ENCODE measurements at regions not wholly inside any gene's neighbourhood (a gene's known extent, or its start where the extent isn't known, plus 50 kb on each side); places are given as distances from the start of the nearest gene placed in this dataset.
A peak's percentile ranks its signal among the peaks of the same experiment; 100 is the strongest.
"Not testable (repeated sequence)": the region's sequence is repeated elsewhere in the genome, so short reads cannot be mapped to it uniquely, and the experiment has no call there.

DNA sequence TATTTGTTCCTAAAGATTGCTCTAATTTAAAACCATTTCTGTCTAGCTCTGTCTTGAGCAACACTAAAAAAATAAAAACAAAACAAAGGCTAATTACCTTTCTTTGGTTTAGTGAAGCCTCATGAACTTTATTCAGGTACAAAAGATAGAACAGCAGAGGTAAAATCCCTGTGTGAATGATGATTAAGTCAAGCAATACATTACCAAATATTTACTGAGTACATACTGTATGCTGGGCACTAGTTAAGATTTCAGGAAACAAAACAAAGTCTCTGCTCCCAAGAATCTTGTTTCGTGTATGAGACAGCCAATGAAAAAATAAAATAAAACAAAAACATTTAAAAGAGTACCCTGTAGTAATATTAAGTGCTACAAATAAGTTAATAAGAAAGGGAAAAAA, 257.5 kb downstream of the RND3 start:
- in situ Hi-C loops (cut with HindIII; ENCODE audit: low sequenced_read_pairs): no loop called here
- no peak for DNase-seq (ENCODE audit: low spot score)

DNA sequence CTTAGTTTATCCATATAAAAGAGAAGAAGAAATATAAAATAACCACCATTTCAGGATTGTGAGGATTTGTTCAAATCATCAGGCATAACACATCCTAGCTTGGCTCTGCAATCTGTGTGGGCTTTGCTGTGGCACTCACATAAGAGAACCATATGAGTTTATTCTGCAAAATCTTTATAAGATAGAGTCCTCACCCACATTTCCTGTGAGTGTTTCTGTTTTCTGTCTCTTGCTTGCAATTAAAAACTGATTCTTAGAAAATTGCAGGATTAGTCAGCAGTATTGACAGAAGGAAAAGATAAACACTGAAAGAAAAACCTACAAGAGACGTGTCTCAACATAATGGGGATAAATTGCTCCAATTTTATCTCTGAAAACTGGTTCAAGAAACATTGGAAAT, 258.5 kb downstream of the RND3 start:
- in situ Hi-C loops (cut with HindIII; ENCODE audit: low sequenced_read_pairs): no loop called here
- DNase-seq (ENCODE audit: low spot score): no peak

DNA sequence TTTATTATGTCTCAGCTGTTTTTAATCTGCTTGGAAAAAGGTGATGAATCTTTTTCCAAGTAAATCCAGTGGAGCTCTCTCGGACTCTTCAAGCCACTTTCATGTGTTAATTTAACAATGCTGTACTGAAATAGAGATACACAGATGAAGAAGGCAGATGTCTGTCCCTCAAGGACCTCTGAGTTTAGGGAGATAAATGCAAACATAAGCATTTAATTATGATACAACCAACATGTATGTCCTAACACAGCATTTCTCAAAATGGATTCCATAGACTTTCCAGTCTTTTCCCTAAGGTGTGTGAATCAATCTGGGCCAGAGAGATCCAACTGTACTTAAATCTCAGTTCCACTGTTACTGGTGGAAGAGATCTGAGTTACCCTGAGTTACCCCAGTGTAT, 262.4 kb downstream of the RND3 start:
- in situ Hi-C loops (cut with HindIII; ENCODE audit: low sequenced_read_pairs): no loop called here
- DNase-seq (ENCODE audit: low spot score): no peak

DNA sequence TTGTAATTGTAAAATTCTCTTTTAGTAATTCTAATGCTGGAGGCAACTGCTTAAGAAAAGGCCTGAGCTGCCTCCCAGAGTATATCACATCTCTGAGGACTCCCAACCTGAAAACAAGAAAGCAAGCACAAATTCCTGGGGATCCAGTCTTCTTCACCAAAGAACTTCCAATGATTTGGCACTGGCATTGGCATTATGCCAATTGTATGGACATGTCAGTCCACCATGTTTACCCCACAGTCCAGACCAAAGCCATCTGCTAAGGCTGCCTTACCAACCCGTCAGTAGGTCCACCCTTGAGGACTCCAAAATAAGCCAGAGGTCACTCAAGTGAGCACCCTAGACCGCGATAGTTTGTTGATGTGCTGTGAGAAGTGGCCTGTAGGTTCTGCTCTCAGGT, 263.1 kb downstream of the RND3 start:
- no peak for DNase-seq (ENCODE audit: low spot score)
- in situ Hi-C loops (cut with HindIII; ENCODE audit: low sequenced_read_pairs): no loop called here

DNA sequence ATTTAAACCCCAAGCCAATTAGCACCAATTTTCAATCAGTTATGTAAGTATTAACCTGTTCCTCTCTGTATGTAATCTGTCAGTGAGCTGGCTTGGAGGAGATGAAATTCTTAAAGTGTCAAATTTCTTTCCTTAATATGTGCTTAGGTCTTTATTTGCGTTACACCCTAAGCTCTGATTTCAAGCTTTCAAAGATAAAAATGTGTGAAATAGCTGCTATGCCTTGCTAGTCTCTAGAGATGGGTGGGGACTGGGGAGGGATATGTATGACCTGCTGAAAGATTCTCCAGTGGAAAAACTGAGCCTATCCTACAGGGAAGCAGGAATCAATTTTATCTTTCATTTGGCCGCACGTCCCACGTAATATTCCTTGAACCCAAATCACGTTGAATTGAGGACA, 264.5 kb downstream of the RND3 start:
- DNase-seq (ENCODE audit: low spot score): no peak
- in situ Hi-C loops (cut with HindIII; ENCODE audit: low sequenced_read_pairs): no loop called here

DNA sequence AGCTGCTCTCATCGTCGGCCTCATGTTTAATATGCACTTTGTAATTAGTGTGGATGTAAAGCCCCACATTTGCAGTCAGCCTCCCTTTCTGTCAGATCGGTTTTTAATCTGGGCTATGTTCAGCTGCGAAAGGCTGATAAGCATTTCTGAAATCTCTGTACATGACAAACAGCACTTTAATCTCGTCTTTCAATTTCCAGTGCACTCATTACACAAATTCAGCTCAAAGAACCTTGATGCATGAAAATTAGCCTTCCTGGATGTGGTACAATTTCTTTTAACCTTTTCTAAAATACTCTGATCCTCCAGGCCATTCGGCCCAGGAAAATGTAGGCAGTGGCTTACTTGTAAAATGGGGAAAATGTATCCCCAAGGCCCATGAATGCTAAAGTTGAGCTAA, 265.1 kb downstream of the RND3 start:
- in situ Hi-C loops (cut with HindIII; ENCODE audit: low sequenced_read_pairs): no loop called here
- DNase-seq (ENCODE audit: low spot score): no peak

DNA sequence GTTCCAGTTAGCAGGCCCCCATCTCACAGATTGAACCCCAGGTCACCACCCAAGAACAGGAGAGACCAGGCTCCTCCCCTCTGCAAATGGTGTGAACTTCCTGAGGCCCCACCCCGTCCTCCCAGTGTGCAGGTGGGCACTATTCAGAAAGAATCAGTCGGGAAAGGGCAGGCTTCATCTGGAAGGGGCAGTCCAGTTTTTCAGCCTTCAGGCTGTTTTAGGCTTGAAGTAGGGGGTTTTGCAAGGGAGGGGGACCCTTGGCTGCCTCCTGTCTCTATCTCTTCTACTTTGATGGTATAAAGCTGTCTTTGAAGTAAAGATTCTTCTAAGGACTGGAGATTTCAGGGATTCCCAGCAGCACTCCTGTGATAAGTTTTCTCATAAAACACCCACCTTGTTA, 267.6 kb downstream of the RND3 start:
- in situ Hi-C loops (cut with HindIII; ENCODE audit: low sequenced_read_pairs): no loop called here

DNA sequence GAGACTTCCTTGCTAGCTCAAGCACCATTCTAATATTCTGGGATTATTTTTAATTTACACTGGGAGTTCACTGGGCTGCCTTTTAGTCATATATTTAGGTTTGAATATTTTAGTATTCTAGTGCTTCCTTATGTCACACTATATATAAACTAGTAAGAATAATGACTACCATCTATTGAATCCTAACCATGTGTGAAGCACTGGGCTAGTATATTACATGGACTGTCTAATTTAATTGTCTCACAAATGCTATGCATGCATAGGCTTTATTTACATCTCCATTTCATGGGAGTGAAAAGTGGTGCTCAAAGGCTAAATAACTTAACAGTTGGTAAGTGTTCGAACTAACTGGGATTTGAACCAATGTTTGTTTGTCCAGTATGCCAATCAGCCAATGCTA, 272.4 kb downstream of the RND3 start:
- in situ Hi-C loops (cut with HindIII; ENCODE audit: low sequenced_read_pairs): no loop called here
- DNase-seq (ENCODE audit: low spot score): no peak

More for the DNA sequence above, 267.6 kb downstream of the RND3 start:
- no peak for DNase-seq (ENCODE audit: low spot score)

DNA sequence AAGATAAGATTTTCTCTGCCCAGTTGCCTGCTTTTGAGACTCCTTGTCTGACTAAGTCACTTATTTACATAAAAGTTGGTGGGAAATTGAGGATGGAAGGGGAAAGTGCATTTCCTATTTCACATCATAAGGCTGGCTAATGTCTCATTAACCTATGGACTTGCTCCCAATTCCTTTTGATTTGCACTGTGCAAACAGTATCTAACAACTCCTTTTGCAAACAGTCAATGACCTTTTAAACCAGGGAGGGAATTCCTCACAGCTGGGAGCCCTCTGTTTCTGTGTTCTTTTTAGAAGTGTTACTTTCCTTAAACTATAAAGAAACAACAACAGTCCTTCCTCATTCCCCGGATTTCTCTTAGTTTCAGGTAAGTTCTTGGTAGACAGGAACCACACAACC, 272.8 kb downstream of the RND3 start:
- no peak for DNase-seq (ENCODE audit: low spot score)
- in situ Hi-C loops (cut with HindIII; ENCODE audit: low sequenced_read_pairs): no loop called here

DNA sequence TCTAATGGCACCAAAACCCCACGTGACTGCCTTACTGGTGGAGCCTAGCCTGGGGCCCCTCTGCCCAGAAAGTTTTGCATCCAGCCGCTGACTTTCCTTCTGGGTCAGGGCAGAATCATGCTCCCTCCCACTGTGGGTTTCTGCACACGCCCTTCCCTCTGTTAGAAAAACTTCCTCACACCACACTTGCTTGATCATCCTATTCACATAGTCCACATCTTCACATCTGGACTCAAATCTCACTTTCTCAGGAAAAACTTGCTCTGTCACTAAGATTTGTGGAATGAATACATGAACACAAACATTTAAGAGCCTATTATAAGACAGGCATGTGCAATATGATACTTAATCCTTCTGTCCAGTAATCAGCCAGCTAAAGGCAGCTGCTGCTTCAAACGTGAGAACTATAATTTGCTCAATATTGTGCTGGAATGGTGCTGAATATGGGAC, 274.7 kb downstream of the RND3 start:
- in situ Hi-C loops (cut with HindIII; ENCODE audit: low sequenced_read_pairs): no loop called here
- DNase-seq (ENCODE audit: low spot score): no peak

DNA sequence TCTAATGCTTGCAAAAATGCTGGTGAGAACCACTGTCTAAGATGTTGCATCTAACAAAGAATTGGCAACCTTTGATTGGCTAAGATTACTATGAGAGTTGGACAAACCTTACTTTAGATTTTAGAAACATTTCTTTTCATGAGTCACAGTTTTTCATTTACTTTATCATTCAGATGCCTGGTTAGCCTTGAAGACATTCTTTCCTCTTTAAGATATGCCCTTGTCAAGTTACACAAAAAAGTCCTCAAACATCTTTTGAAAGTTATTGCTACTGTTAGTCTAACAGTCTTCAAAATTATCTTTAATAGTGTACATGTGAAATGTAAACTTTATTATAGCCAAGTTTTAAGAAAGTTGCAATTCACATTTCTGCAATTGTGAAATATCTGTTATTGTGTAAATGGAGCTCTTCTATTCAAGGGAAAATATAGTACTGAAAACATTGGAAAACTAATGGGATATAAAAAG, 276.3 kb downstream of the RND3 start:
- in situ Hi-C loops (cut with HindIII; ENCODE audit: low sequenced_read_pairs): no loop called here
- DNase-seq (ENCODE audit: low spot score): no peak

DNA sequence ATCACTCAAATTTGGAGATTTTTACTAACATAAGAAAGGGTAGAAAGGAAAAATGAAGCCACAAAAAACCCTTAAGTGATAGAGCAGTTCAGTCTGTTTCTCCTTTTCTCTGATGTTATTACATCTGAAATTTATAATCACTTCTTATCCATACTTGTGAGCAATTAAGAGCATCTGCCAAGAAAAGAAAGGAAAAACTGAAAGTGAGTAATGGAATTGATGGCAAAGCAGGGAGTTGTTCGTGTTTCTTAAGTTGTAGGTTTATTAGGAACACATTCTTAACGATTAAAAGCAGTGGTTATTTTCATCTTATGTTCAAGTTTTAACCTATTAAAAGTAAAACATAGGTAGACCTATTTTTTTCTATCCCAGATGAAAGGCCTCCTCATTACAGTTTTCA, 277.7 kb downstream of the RND3 start:
- in situ Hi-C loops (cut with HindIII; ENCODE audit: low sequenced_read_pairs): no loop called here
- DNase-seq (ENCODE audit: low spot score): no peak

DNA sequence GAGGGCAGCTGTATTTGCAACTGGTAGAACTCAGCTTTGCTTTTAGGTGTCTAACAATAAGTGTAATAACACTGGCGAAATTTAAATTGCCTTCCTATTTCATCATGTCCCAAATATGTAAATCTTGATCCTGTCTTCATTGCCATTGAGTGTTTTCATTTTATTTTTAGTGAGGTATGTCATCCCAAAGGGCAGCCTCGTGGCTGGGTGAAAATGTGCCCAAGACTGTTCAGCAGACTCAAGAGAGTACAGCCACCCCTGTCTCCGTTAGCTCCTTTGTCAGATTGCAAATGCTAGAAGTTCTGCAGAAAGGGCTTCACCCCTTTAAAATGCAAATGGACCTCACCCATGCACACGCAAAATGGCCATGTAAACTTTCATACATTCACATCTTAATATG, 278.8 kb downstream of the RND3 start:
- DNase-seq (ENCODE audit: low spot score): no peak
- in situ Hi-C loops (cut with HindIII; ENCODE audit: low sequenced_read_pairs): no loop called here

DNA sequence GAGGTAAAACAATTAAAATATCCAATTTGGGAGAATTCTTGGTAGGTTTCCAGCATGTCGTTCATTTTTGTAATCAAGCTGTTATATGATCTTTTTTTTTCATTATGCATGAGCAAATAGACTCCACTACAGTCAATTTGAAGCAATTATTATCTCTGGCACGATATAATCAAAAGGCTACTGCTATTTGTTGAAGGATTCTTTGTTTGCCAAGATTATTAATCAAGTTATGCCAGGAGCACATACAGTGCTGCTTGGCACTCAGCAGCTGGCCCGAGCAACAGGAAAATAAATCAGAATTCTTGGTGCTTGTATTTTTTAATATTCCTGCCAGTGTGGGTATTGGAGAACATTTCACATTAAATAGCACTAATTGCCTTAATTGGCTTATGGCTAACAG, 279.5 kb downstream of the RND3 start:
- DNase-seq (ENCODE audit: low spot score): peak; percentile 9
- in situ Hi-C loops (cut with HindIII; ENCODE audit: low sequenced_read_pairs): no loop called here

DNA sequence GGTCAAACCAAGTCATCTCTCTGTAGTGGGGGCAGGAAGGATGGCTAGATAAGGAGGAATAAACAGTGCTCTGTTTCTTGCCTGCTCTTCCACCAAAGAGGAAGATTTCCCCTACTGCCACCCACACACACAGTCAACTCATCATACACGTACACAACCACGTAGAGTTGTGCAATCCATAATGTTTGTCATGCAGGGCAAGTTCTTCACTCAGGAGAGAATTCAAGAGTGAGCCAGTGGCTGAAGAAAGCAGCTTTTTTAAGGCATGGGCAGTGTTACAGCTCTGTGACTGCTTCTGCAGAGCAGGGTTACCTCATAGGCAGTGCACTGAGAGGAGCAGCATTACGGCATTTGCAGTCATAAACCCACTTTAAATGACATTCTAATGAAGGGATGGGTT, 283.0 kb downstream of the RND3 start:
- DNase-seq (ENCODE audit: low spot score): no peak
- in situ Hi-C loops (cut with HindIII; ENCODE audit: low sequenced_read_pairs): no loop called here

DNA sequence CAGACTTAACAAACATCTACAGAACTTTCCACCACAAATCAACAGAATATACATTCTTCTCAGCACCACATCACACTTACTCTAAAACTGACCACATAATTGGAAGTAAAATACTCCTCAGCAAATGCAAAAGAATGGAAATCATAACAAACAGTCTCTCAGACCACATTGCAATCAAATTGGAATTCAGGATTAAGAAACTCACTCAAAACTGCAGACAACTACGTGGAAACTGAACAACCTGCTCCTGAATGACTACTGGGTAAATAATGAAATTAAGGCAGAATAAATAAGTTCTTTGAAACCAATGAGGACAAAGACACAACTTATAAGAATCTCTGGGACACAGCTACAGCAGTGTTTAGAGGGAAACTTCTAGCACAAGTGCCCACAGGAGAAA, 292.7 kb downstream of the RND3 start:
- DNase-seq (ENCODE audit: low spot score); in situ Hi-C loops (cut with HindIII; ENCODE audit: low sequenced_read_pairs): not testable (repeated sequence)

DNA sequence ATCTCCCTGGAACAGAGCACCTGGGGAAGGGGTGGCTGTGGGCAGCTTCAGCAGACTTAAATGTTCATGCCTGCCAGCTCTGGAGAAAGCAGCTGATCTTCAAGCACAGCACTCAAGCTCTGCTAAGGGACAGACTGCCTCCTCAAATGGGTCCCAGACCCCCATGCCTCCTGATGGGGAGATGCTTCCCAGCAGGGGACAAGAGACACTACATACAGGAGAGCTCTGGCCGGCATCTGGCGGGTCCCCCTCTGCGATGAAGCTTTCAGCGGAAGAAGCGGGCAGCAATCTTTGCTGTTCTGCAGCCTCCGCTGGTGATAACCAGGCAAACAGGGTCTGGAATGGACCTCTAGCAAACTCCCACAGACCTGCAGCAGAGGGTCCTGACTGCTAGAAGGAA, 294.8 kb downstream of the RND3 start:
- in situ Hi-C loops (cut with HindIII; ENCODE audit: low sequenced_read_pairs): no loop called here
- DNase-seq (ENCODE audit: low spot score): no peak

DNA sequence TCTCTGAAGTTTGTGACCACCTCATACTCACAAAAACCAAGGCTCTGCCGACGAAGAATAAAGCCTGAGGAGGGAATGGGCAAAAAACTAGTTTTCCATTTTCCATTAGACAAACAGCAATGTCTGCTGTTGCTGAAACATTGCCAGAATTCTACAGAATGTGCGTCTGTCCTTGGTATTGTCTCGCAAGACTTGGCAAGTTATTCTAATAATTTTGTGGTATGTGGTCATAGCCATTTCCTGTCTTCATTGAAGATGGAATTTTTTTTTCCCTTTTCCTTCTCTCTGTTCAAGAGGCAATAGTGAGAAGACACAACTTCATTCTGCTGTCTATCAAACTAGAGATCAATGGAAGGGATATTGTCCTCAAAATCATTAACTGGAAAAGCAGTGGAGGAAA, 296.1 kb downstream of the RND3 start:
- DNase-seq (ENCODE audit: low spot score): no peak
- in situ Hi-C loops (cut with HindIII; ENCODE audit: low sequenced_read_pairs): no loop called here

DNA sequence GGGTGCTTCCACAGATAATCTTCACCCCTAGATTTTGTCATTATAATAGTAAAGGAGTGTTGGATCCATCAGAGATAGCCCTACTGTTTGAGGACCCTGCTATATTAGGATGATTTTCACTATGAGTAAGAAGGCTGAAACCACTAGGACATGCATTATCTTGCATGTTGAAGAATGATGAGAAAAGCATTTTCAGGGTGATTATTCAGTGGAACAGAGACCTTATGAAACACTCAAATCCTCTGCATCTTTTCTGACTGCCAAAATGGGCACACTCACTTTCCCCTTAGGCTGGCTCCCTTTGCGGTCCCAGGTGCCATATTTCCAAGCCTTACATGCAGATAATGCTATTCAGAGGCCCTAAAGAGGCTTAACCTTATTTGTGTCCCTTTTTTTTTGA, 296.9 kb downstream of the RND3 start:
- in situ Hi-C loops (cut with HindIII; ENCODE audit: low sequenced_read_pairs): no loop called here
- no peak for DNase-seq (ENCODE audit: low spot score)

DNA sequence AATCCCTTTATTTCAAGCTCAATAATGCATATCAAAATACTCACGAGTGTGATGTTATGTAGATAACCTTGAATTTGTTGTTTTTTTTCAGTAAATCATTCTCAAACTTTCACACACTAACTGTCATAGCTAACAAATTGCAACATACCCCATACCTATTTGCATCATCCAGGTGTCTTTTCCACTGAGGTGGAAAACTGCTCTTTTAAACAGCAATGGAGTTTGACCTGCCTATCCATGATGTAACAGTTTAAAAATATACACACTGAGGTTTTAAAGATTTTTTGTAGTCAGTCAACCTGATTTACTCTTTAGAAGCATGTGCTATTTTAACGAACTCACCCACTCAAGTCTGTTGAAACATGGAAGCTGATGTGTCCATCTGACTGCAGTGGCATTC, 298.7 kb downstream of the RND3 start:
- no peak for DNase-seq (ENCODE audit: low spot score)
- in situ Hi-C loops (cut with HindIII; ENCODE audit: low sequenced_read_pairs): no loop called here

DNA sequence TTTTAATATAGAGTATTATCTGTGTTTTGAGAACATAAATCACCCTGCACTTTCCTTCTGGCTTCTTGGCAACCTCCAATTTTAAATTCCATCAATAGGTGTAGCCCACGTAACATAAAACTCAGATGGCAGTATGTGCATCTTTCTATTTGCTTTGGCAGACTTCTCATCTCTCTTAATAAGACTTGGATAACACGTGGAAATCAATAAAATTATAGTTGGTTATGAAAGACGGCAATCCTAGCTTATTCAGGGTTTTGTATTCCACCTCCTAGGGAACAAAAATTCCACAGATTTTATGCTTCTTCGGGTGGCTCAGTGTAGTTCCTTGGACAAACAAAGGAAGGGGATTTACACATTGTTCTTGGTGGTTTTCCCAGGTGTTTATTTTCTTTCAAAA, 299.3 kb downstream of the RND3 start:
- no peak for DNase-seq (ENCODE audit: low spot score)
- in situ Hi-C loops (cut with HindIII; ENCODE audit: low sequenced_read_pairs): no loop called here

DNA sequence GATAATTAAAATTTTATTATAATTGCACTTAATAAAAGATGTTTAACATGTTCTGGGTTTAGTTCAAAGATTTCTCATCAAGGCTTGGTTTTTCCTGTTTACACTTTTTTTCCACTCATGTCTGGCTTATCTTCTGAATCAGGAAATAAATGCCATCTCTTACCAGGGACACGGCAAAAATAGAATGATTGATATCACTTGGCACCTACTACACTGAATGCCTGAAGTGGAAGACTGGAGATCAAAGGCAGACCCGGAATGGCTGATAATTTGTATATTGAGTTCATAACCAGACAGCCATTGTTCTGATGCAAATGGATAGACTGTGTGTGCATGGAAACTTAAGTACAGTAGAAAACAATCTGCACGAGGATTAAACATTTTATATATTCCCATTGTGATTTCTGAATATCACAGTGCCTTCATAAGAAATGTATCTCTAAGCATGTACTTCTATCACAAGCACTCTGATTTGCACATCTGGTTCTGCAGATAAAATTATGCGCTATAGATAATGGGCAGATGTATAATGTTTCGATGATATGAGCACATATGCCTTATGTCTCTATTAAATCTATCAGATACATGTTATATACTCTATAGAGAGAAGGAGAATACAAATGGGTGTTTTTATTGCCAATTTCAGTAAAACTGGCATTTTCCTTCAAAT, 304.8 kb downstream of the RND3 start:
- DNase-seq (ENCODE audit: low spot score): no peak
- in situ Hi-C loops (cut with HindIII; ENCODE audit: low sequenced_read_pairs): no loop called here
